HG03064 (cell line): ENCODE measurements at regions not wholly inside any gene's neighbourhood (a gene's known extent, or its start where the extent isn't known, plus 50 kb on each side); places are given as distances from the start of the nearest gene placed in this dataset.

Source experiments
- ATAC-seq: cut with Tn5 transposase; IDR thresholded peaks from one replicate; pipeline ENCODE4 v1.9.1; 2021; ENCODE audit warnings: low read depth; ENCODE audit not compliant: unreplicated experiment

GRCh38 chr4:179803857-179804256, 2361.6 kb upstream of the AGA start:
- ATAC-seq, result no peak

GRCh38 chr4:179804440-179804839, 2362.2 kb upstream of the AGA start:
- no peak for ATAC-seq

GRCh38 chr4:179817317-179817716, 2375.1 kb upstream of the AGA start:
- ATAC-seq, result no peak

GRCh38 chr4:179823342-179823741, 2381.1 kb upstream of the AGA start:
- no peak for ATAC-seq

GRCh38 chr4:179831274-179831673, 2389.0 kb upstream of the AGA start:
- no peak for ATAC-seq

- no peak for ATAC-seq
Observed at GRCh38 chr4:179836179-179837075, 2394.2 kb upstream of the AGA start.

GRCh38 chr4:179843370-179843769, 2399.8 kb upstream of the TENM3 start:
- no peak for ATAC-seq

GRCh38 chr4:179855469-179855868, 2387.7 kb upstream of the TENM3 start:
- no peak for ATAC-seq

- ATAC-seq, result no peak
Observed at GRCh38 chr4:179858221-179858620, 2385.0 kb upstream of the TENM3 start.

- peak; percentile 95 for ATAC-seq
Observed at GRCh38 chr4:179867300-179867878, 2375.8 kb upstream of the TENM3 start.

GRCh38 chr4:179871726-179872125, 2371.5 kb upstream of the TENM3 start:
- ATAC-seq, result no peak

- ATAC-seq, result no peak
Observed at GRCh38 chr4:179872755-179873154, 2370.4 kb upstream of the TENM3 start.

- ATAC-seq, result no peak
Observed at GRCh38 chr4:179880756-179881155, 2362.4 kb upstream of the TENM3 start.

- no peak for ATAC-seq
Observed at GRCh38 chr4:179894066-179894778, 2349.0 kb upstream of the TENM3 start.

- ATAC-seq, result no peak
Observed at GRCh38 chr4:179919587-179919986, 2323.6 kb upstream of the TENM3 start.

- no peak for ATAC-seq
Observed at GRCh38 chr4:179927473-179927872, 2315.7 kb upstream of the TENM3 start.

- no peak for ATAC-seq
Observed at GRCh38 chr4:179941911-179942310, 2301.3 kb upstream of the TENM3 start.

GRCh38 chr4:179976777-179977176, 2266.4 kb upstream of the TENM3 start:
- ATAC-seq, result no peak

GRCh38 chr4:179977378-179977777, 2265.8 kb upstream of the TENM3 start:
- no peak for ATAC-seq

- no peak for ATAC-seq
Observed at GRCh38 chr4:179981161-179981560, 2262.0 kb upstream of the TENM3 start.

GRCh38 chr4:179989975-179990374, 2253.2 kb upstream of the TENM3 start:
- peak; percentile 99 for ATAC-seq
